Smooth muscle cell (in vitro differentiated cells): ENCODE measurements at regions not wholly inside any gene's neighbourhood (a gene's known extent, or its start where the extent isn't known, plus 50 kb on each side); places are given as distances from the start of the nearest gene placed in this dataset.

Experiments used
- DNase-seq: peaks from one replicate; lab custom pipeline; 2025; ENCODE audit not compliant: unreplicated experiment; lab: John Stamatoyannopoulos, UW
- H2AFZ ChIP-seq: fragments of 200-600 bp; sonication (generic); 2 replicates; pipeline ENCODE4 v1.6.0; 2016; ENCODE audit warnings: antibody characterized with exemption, low read depth, mild to moderate bottlenecking
- H3F3A ChIP-seq: fragments of 200-600 bp; sonication (generic); 2 replicates; pipeline ENCODE4 v1.6.0; 2017; ENCODE audit warnings: antibody characterized with exemption, low read depth
- H3K27ac ChIP-seq: fragments of 200-600 bp; sonication (generic); 2 replicates; pipeline ENCODE4 v1.5.1; 2016; ENCODE audit warnings: low read depth, mild to moderate bottlenecking
- H3K27me3 ChIP-seq: fragments of 200-600 bp; sonication (generic); 2 replicates; pipeline ENCODE4 v1.6.1; 2016; ENCODE audit warnings: low read depth, mild to moderate bottlenecking
- H3K36me3 ChIP-seq: fragments of 200-600 bp; sonication (generic); 2 replicates; pipeline ENCODE4 v1.5.1; 2016; ENCODE audit warnings: low read depth
- H3K4me1 ChIP-seq: fragments of 200-600 bp; sonication (generic); 2 replicates; pipeline ENCODE4 v1.5.1; 2016; ENCODE audit warnings: low read depth
- H3K4me2 ChIP-seq: fragments of 200-600 bp; sonication (generic); 2 replicates; pipeline ENCODE4 v1.6.0; 2016; ENCODE audit warnings: mild to moderate bottlenecking
- H3K4me3 ChIP-seq: fragments of 200-600 bp; sonication (generic); 2 replicates; pipeline ENCODE4 v1.5.1; 2016; ENCODE audit warnings: mild to moderate bottlenecking
- H3K79me2 ChIP-seq: fragments of 200-600 bp; sonication (generic); 2 replicates; pipeline ENCODE4 v1.6.0; 2016; ENCODE audit warnings: low read depth, mild to moderate bottlenecking
- H3K9ac ChIP-seq: fragments of 200-600 bp; sonication (generic); 2 replicates; pipeline ENCODE4 v1.6.0; 2016; ENCODE audit warnings: low read depth
- H3K9me3 ChIP-seq: fragments of 200-600 bp; sonication (generic); replicated peaks from 2 replicates; pipeline ENCODE4 v1.5.1; 2016; ENCODE audit warnings: low read depth
- H4K20me1 ChIP-seq: fragments of 200-600 bp; sonication (generic); 2 replicates; pipeline ENCODE4 v1.6.0; 2016; ENCODE audit warnings: low read depth
- CTCF ChIP-seq: fragments of 200-600 bp; sonication (generic); IDR thresholded peaks from 2 replicates; pipeline ENCODE4 v1.5.1; 2017; ENCODE audit warnings: borderline replicate concordance, mild to moderate bottlenecking, antibody characterized with exemption; ENCODE audit not compliant: insufficient read depth, poor library complexity, severe bottlenecking
- WGBS: methylation state at CpG from one replicate; pipeline ENCODE4 v1.1.7; 2016; ENCODE audit warnings: low lambda C conversion rate; 5-methylcytosine and 5-hydroxymethylcytosine counted together

GRCh38 chr6:85744433-85744970 lies 101.8 kb upstream of the SYNCRIP start:
- no peak overlapping the region for H3K4me2 ChIP-seq
- no peak for DNase-seq
- H3K79me2 ChIP-seq, result no peaks in the 10 kb centered on the region
- no peaks in the 10 kb centered on the region for H3F3A ChIP-seq
- no peak for TF ChIP-seq CTCF
- H3K9ac ChIP-seq, result no peak overlapping the region
- H3K9me3 ChIP-seq, result no peaks in the 10 kb centered on the region
- no peak overlapping the region for H3K4me3 ChIP-seq
- H3K36me3 ChIP-seq, result no peaks in the 10 kb centered on the region
- no peak overlapping the region for H2AFZ ChIP-seq
- no peaks in the 10 kb centered on the region for H4K20me1 ChIP-seq
- H3K4me1 ChIP-seq, result no peaks in the 10 kb centered on the region
- H3K27me3 ChIP-seq, result no peaks in the 10 kb centered on the region
- 84% methylated on average over 4 of the region's 4 CpGs for WGBS
- no peak overlapping the region for H3K27ac ChIP-seq

GRCh38 chr6:85726206-85726605 lies 83.5 kb upstream of the SYNCRIP start:
- Histone ChIP-seq H3K9ac (no peak overlapping the region), H3K27me3 (no peaks in the 10 kb centered on the region), H4K20me1 (no peaks in the 10 kb centered on the region), H2AFZ (no peak overlapping the region), H3F3A (no peaks in the 10 kb centered on the region), H3K36me3 (no peaks in the 10 kb centered on the region), H3K4me2 (no peak overlapping the region), H3K9me3 (peaks cover 12% of the 10 kb centered on the region), H3K79me2 (no peaks in the 10 kb centered on the region), H3K4me3 (no peak overlapping the region), H3K27ac (no peak overlapping the region), H3K4me1 (no peaks in the 10 kb centered on the region)
- no peak for TF ChIP-seq CTCF
- no peak for DNase-seq

GRCh38 chr6:85715797-85716196 lies 73.1 kb upstream of the SYNCRIP start:
- Histone ChIP-seq H3K36me3 (no peaks in the 10 kb centered on the region), H3K79me2 (no peaks in the 10 kb centered on the region), H3K4me2 (no peak overlapping the region), H3K4me3 (no peak overlapping the region), H3K9ac (no peak overlapping the region), H3K27ac (no peak overlapping the region), H3F3A (no peaks in the 10 kb centered on the region), H3K27me3 (no peaks in the 10 kb centered on the region), H4K20me1 (no peaks in the 10 kb centered on the region), H2AFZ (no peak overlapping the region), H3K9me3 (no peaks in the 10 kb centered on the region), H3K4me1 (no peaks in the 10 kb centered on the region)
- no peak for DNase-seq
- TF ChIP-seq CTCF, result no peak

GRCh38 chr6:85714893-85715530 lies 72.3 kb upstream of the SYNCRIP start:
- no peaks in the 10 kb centered on the region for H3F3A ChIP-seq

More at GRCh38 chr6:85714893-85715530, 72.3 kb upstream of the SYNCRIP start:
- WGBS, result 89% methylated on average over 9 of the region's 9 CpGs
- H3K9ac ChIP-seq, result no peak overlapping the region
- no peak for DNase-seq
- no peaks in the 10 kb centered on the region for H4K20me1 ChIP-seq
- no peak overlapping the region for H3K4me3 ChIP-seq
- no peak for TF ChIP-seq CTCF
- H3K9me3 ChIP-seq, result no peaks in the 10 kb centered on the region
- no peak overlapping the region for H3K4me2 ChIP-seq
- H2AFZ ChIP-seq, result no peak overlapping the region
- H3K36me3 ChIP-seq, result no peaks in the 10 kb centered on the region
- no peaks in the 10 kb centered on the region for H3K27me3 ChIP-seq
- no peaks in the 10 kb centered on the region for H3K79me2 ChIP-seq
- no peaks in the 10 kb centered on the region for H3K4me1 ChIP-seq
- no peak overlapping the region for H3K27ac ChIP-seq
